Endodermal cell (in vitro differentiated cells): ENCODE measurements at regions not wholly inside any gene's neighbourhood (a gene's known extent, or its start where the extent isn't known, plus 50 kb on each side); places are given as distances from the start of the nearest gene placed in this dataset.

Experiments
- DNase-seq: peaks from one replicate; pipeline ENCODE4 v3.0.0-alpha.2; 2017
- H3K27ac ChIP-seq: 2 replicates; pipeline ENCODE4 v1.5.1; 2013; ENCODE audit warnings: mild to moderate bottlenecking, low read depth, low read length, moderate library complexity
- H3K27me3 ChIP-seq: 2 replicates; pipeline ENCODE4 v1.6.1; 2013; ENCODE audit warnings: mild to moderate bottlenecking, low read length, moderate library complexity; ENCODE audit not compliant: insufficient read depth, control insufficient read depth, poor library complexity, severe bottlenecking
- H3K36me3 ChIP-seq: 2 replicates; pipeline ENCODE4 v1.7.0; 2013; ENCODE audit warnings: mild to moderate bottlenecking, low read length, moderate library complexity; ENCODE audit not compliant: control insufficient read depth, insufficient read depth
- H3K4me1 ChIP-seq: one replicate; pipeline ENCODE4 v1.7.0; 2013; ENCODE audit warnings: low read length; ENCODE audit not compliant: control insufficient read depth, insufficient read depth
- H3K4me3 ChIP-seq: 2 replicates; pipeline ENCODE4 v1.5.1; 2013; ENCODE audit warnings: mild to moderate bottlenecking, low read length, moderate library complexity
- H3K9ac ChIP-seq: 2 replicates; pipeline ENCODE4 v1.6.1; 2013; ENCODE audit warnings: mild to moderate bottlenecking, low read length, moderate library complexity; ENCODE audit not compliant: poor library complexity, severe bottlenecking; ENCODE audit errors: extremely low read depth
- H3K9me3 ChIP-seq: 2 replicates; pipeline ENCODE4 v1.6.1; 2013; ENCODE audit warnings: mild to moderate bottlenecking, low read length, moderate library complexity; ENCODE audit not compliant: control insufficient read depth
- H3K27ac Mint-ChIP-seq: 2 replicates; pipeline ENCODE4 v1.8.0; 2020; ENCODE audit warnings: mixed read lengths
- H3K27me3 Mint-ChIP-seq: 2 replicates; pipeline ENCODE4 v1.8.0; 2021; ENCODE audit warnings: mild to moderate bottlenecking, mixed read lengths; ENCODE audit not compliant: insufficient read depth
- H3K36me3 Mint-ChIP-seq: 2 replicates; pipeline ENCODE4 v1.8.0; 2020; ENCODE audit warnings: low read depth, mixed read lengths
- H3K4me1 Mint-ChIP-seq: 2 replicates; pipeline ENCODE4 v1.8.0; 2020; ENCODE audit warnings: mixed read lengths
- H3K4me3 Mint-ChIP-seq: 2 replicates; pipeline ENCODE4 v1.8.0; 2020; ENCODE audit warnings: mild to moderate bottlenecking, moderate library complexity, mixed read lengths
- H3K9me3 Mint-ChIP-seq: 2 replicates; pipeline ENCODE4 v1.8.0; 2020; ENCODE audit warnings: mild to moderate bottlenecking, mixed read lengths
- CTCF ChIP-seq: fragments of 200-600 bp; sonication (generic); conservative IDR thresholded peaks from 2 replicates; pipeline ENCODE4 v1.5.0; 2021; ENCODE audit warnings: antibody characterized with exemption, mild to moderate bottlenecking
- WGBS, 2 experiments: methylation state at CpG; one replicate each; pipeline versions ENCODE4 v1.1.5 to v1.1.7; 2013; ENCODE audit warnings: missing lambda C conversion rate in 2 of 2, mixed read lengths in 1 of 2; ENCODE audit not compliant: insufficient coverage in 1 of 2, insufficient read length in 1 of 2; 5-methylcytosine and 5-hydroxymethylcytosine counted together

DNA sequence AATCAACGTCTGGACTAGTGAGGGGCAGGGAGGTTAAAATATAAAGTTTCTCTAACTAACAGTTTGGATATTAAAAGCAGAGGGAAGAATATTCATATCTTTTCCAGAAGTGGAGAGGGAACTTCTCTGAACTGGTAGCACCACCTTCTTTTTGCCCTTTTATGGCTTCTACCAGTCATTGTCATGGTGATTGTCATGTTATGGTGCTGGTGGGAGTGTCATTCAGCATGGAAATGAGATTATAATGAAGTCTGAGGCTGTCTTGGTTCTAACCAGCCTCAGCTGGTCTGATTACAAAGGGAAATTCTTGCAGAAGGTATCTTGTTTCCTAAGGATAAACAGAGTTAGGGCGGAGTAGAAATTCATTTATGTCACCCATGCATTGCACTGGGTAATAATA, 523.8 kb downstream of the ZWINT start:
- Mint-ChIP-seq H3K27ac (no peak overlapping the region), H3K27me3 (no peaks in the 10 kb centered on the region), H3K4me3 (no peak overlapping the region), H3K4me1 (no peaks in the 10 kb centered on the region), H3K36me3 (no peaks in the 10 kb centered on the region), H3K9me3 (no peaks in the 10 kb centered on the region)
- no peak for DNase-seq
- no peaks in the 10 kb centered on the region for H3K27me3 ChIP-seq
- 86% methylated on average over 2 of the region's 2 CpGs; no CpG with 5 or more reads in 1 of the 2 experiments for WGBS, 2 experiments
- H3K9ac ChIP-seq, result no peak overlapping the region
- H3K4me3 ChIP-seq, result no peak overlapping the region
- no peaks in the 10 kb centered on the region for H3K36me3 ChIP-seq
- no peak for TF ChIP-seq CTCF
- no peaks in the 10 kb centered on the region for H3K4me1 ChIP-seq
- no peak overlapping the region for H3K27ac ChIP-seq
- H3K9me3 ChIP-seq, result no peaks in the 10 kb centered on the region

DNA sequence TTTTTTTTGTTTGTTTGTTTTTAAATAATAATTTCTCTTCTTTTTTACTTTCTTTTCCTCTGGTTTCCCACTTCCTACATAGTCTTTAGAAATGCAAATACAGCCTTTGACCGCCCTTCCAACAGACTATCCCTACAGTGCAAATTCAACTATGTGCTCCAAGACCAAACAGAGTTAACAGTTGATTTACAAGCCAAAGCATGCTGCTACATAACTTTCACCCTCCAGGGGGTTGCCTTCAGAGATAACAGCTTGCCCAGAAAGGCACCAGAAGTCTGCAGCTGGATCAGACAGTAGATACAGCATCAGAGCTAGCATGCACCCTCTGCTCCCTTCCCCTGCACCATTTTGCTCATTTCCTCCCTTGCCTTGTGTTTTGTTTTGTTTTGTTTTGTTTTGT, 539.0 kb downstream of the ZWINT start:
- H3K4me1 ChIP-seq, result no peaks in the 10 kb centered on the region
- no peak overlapping the region for H3K27ac ChIP-seq
- Mint-ChIP-seq H3K36me3 (peaks cover 17% of the 10 kb centered on the region), H3K4me3 (no peak overlapping the region), H3K27ac (peak overlapping the region; percentile 1), H3K4me1 (peaks cover 23% of the 10 kb centered on the region), H3K9me3 (peaks cover 36% of the 10 kb centered on the region), H3K27me3 (no peaks in the 10 kb centered on the region)
- H3K4me3 ChIP-seq, result peak overlapping the region; percentile 12
- peak; percentile 72 for DNase-seq
- peaks cover 29% of the 10 kb centered on the region for H3K9me3 ChIP-seq
- H3K36me3 ChIP-seq, result no peaks in the 10 kb centered on the region
- H3K27me3 ChIP-seq, result no peaks in the 10 kb centered on the region
- WGBS, 2 experiments, result 29 to 50% methylated on average over 1 of the region's 1 CpG
- no peak overlapping the region for H3K9ac ChIP-seq
- no peak for TF ChIP-seq CTCF

DNA sequence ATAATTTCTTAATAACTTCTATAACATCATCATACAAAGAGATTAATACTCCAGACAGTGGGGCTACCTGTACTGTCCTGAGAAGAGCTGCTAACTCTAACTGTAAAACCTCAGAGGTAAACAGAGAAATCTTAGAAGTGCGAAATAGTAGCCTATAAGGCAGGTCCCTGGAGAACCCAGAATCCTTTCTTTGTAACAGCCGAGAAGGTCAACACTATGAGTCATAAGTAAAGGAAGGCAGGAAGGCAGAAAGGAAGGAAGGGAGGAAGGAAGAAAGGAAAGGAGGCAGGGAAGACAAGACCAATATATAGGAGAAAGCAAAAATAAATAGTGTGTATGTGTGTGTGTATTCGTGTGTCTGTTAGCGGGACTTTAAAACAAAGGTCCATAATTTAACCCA, 540.6 kb downstream of the ZWINT start:
- no peak for DNase-seq
- WGBS, 2 experiments, result 70 to 74% methylated on average over 2 of the region's 4 CpGs

More for the DNA sequence above, 540.6 kb downstream of the ZWINT start:
- Mint-ChIP-seq H3K4me3 (no peak overlapping the region), H3K9me3 (peaks cover 43% of the 10 kb centered on the region), H3K36me3 (peaks cover 20% of the 10 kb centered on the region), H3K27me3 (no peaks in the 10 kb centered on the region), H3K4me1 (peaks cover 23% of the 10 kb centered on the region), H3K27ac (peak overlapping the region; percentile 18)
- TF ChIP-seq CTCF, result no peak
- H3K9ac ChIP-seq, result no peak overlapping the region
- H3K9me3 ChIP-seq, result peaks cover 37% of the 10 kb centered on the region
- peak overlapping the region; percentile 29 for H3K27ac ChIP-seq
- no peaks in the 10 kb centered on the region for H3K27me3 ChIP-seq
- H3K36me3 ChIP-seq, result no peaks in the 10 kb centered on the region
- H3K4me3 ChIP-seq, result no peak overlapping the region
- H3K4me1 ChIP-seq, result no peaks in the 10 kb centered on the region
